ENCODE measurements at regions not wholly inside any gene's neighbourhood (a gene's known extent, or its start where the extent isn't known, plus 50 kb on each side); places are given as distances from the start of the nearest gene placed in this dataset.

DNA sequence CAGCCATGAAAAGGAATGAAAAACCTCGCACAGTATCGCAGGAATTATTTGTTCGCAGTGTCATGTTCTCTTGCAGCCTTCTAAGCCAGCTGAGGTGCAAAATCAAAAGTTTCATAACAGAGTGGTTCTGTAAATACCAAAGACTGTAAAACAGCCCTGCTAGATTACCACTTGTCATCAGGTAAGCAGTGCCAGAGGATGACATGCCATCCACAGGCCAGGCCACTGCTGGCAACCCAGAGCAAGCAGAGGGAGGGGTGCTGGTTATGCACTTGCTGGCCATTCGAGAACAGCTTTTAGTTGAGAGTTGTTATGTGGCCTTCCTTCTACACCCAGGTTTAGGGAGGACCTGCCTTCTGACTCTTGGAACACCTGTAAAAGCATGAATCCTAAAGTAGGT lies 114.3 kb upstream of the MGAT5 start:
- H3K4me3 ChIP-seq (ENCODE audit: low read depth, low read length): no peak overlapping the region
- TF ChIP-seq CTCF (IDR thresholded peaks at IDR 0.05; ENCODE audit: low read depth, low read length): no peak

DNA sequence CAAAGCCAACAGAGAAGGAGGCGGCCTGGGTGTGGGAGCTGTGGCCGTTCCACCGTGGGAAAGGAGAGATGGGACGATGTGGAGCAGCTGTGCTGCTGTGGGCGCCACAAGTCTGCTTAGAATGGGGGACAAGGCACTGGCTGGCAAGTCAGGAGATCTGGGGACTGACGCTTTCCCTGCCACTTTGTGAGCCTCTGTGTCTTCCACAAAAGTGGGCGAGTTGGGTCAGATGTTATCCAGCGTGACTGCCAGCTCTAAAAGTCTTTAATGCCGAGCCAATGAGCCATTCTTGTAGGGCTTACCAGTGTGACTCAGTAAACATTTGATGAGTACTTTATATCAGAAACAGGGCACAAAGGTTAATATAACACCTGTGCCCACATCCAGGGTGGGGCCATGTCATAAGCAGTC lies 113.6 kb upstream of the MGAT5 start:
- H3K4me3 ChIP-seq (ENCODE audit: low read depth, low read length): no peak overlapping the region
- no peak for TF ChIP-seq CTCF (IDR thresholded peaks at IDR 0.05; ENCODE audit: low read depth, low read length)

DNA sequence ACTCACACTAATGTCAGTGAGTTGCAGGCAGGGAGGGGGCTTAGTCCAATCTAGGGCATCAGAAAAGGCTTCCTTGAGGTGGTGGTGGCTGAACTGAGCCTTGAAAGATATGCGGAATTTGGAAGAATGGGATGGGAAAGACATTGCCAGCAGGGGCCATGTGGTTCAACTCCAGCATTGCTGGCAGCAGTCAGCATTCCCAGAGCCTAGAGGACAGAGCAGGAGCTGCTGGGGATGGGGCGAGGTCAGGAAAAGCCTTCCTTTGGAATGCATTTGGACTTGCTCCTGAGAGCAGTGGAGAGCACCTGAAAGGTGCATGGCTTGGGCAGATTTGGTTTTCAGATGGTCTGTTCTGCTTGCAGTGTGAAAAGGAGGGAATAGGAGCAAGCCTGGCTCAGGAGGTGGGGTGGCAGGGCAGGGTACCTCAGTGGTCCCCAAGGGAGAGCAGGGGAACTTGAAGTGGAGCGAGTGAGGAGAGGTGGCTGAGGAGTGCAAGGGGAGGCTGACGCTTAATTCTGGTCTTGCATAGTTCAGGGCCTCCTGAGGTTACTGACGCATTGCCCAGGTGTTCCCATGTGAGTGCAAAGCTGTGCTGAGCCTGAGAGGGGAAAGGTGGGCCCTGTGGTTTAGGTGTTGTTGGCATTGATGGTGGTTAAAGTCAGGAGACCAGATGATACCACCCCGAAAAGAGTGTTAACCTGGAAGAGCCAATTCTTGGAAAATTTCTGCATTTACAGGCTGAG lies 112.1 kb upstream of the MGAT5 start:
- TF ChIP-seq CTCF (IDR thresholded peaks at IDR 0.05; ENCODE audit: low read depth, low read length): no peak; the same call in 1 of the 2 replicates
- H3K4me3 ChIP-seq (ENCODE audit: low read depth, low read length): no peak overlapping the region

DNA sequence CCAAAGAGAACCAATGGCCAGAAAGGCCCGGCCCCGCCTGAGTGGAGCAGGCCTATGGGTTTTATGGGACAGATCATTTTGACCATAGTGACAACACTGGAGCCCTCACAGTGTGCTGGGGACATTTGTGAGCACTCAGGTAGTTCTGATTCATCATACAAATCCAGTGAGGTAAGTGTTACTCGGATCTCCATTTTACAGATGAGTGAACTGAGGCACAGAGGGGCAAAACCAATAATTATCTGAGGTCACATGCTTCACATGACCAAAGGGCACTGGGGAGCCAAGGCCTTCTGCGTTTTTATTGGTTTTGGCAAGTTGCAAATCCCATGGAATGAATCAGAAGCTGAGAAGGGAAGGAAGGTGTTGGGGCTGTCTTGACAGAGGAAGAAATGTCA lies 111.5 kb upstream of the MGAT5 start:
- no peak overlapping the region for H3K4me3 ChIP-seq (ENCODE audit: low read depth, low read length)
- no peak; the same call in 1 of the 2 replicates for TF ChIP-seq CTCF (IDR thresholded peaks at IDR 0.05; ENCODE audit: low read depth, low read length)

GRCh38 chr2:134142903-134143302 lies 111.0 kb upstream of the MGAT5 start:
- TF ChIP-seq CTCF (IDR thresholded peaks at IDR 0.05; ENCODE audit: low read depth, low read length): no peak

GRCh38 chr2:134143568-134143967 lies 110.3 kb upstream of the MGAT5 start:
- TF ChIP-seq CTCF (IDR thresholded peaks at IDR 0.05; ENCODE audit: low read depth, low read length): no peak
- no peak overlapping the region for H3K4me3 ChIP-seq (ENCODE audit: low read depth, low read length)

More at GRCh38 chr2:134142903-134143302, 111.0 kb upstream of the MGAT5 start:
- no peak overlapping the region for H3K4me3 ChIP-seq (ENCODE audit: low read depth, low read length)

DNA sequence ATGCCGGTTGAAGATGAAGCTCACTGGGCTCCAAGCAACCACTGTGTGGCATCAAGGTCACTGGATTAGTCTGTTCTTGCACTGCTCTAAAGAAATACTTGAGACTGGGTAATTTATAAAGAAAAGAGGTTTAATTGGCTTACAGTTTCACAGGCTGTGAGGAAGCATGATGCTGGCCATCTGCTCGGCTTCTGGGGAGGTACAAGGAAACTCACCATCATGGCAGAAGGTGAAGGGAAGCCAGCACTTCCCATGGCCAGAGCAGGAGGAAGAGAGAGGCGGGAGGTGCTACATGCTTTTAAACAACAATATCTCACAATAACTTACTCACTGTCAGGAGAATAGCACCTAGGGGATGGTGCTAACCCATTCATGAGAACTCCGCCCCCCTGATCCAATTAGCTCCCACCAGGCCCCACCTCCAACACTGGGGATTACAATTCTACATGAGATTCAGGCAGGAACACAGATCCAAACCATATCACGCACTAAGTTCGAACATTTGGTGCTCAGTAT lies 109.7 kb upstream of the MGAT5 start:
- no peak for TF ChIP-seq CTCF (IDR thresholded peaks at IDR 0.05; ENCODE audit: low read depth, low read length)

More for the DNA sequence above, 109.7 kb upstream of the MGAT5 start:
- no peak overlapping the region for H3K4me3 ChIP-seq (ENCODE audit: low read depth, low read length)
